Lower lobe of right lung (tissue), 2 donors: ENCODE measurements at regions not wholly inside any gene's neighbourhood (a gene's known extent, or its start where the extent isn't known, plus 50 kb on each side); places are given as distances from the start of the nearest gene placed in this dataset.
A peak's percentile ranks its signal among the peaks of the same experiment; 100 is the strongest.

Source experiments
- ATAC-seq, 2 donors: fragments of 200-7000 bp; cut with Tn5 transposase; one replicate each; pipeline ENCODE4 v1.9.1; 2020 to 2022; ENCODE audit warnings: mild to moderate bottlenecking in 2 of 2, moderate library complexity in 2 of 2
- DNase-seq: peaks from one replicate; pipeline ENCODE4 v3.0.0-alpha.2; 2020
- H3K27ac ChIP-seq: fragments of 200-600 bp; one replicate; pipeline ENCODE4 v1.8.0; 2022
- H3K27me3 ChIP-seq: fragments of 200-600 bp; one replicate; pipeline ENCODE4 v1.8.0; 2022; ENCODE audit warnings: low read depth
- H3K36me3 ChIP-seq: fragments of 200-600 bp; one replicate; pipeline ENCODE4 v1.8.0; 2022; ENCODE audit warnings: mild to moderate bottlenecking
- H3K4me1 ChIP-seq: fragments of 200-600 bp; one replicate; pipeline ENCODE4 v1.8.0; 2022
- H3K4me3 ChIP-seq: fragments of 200-600 bp; one replicate; pipeline ENCODE4 v1.8.0; 2022; ENCODE audit warnings: mild to moderate bottlenecking
- H3K9me3 ChIP-seq: fragments of 200-600 bp; one replicate; pipeline ENCODE4 v1.8.0; 2022
- intact Hi-C: fragments of 100-400 bp; cut with DNase I; formaldehyde crosslinking; loops from one replicate; pipeline ENCODE4 v1.11.0; 2022
- TF ChIP-seq, protein P1 (sequence below): fragments of 200-600 bp; IDR thresholded peaks from one replicate; pipeline ENCODE4 v1.8.0; 2022; ENCODE audit warnings: antibody characterized with exemption, mild to moderate bottlenecking
- donor health status: DM: no; HTN: yes; CAD: no; lungs with severe emphysema.

DNA sequence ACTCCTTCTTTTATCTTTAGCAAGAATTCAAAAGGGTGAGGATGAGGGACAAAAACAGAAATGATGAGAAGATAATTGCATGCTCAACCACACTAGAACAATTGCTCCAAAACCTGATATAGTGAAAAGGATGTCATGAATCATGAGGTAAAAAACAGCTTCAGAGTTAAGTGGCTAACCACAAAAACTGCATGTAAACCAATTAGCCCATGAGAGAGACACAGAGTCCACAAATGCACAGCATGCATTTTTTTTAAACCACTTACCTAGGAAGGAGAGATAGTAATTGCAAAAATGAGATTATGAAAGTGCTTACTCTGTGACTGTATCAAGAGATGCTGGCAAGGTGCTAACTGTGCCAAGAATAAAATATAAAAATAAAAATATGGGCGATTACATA, 132.9 kb downstream of the MBL2 start:
- no peaks in the 10 kb centered on the region for H3K36me3 ChIP-seq
- H3K4me1 ChIP-seq, result no peaks in the 10 kb centered on the region
- ATAC-seq, result no peak
- TF ChIP-seq, protein P1, sequence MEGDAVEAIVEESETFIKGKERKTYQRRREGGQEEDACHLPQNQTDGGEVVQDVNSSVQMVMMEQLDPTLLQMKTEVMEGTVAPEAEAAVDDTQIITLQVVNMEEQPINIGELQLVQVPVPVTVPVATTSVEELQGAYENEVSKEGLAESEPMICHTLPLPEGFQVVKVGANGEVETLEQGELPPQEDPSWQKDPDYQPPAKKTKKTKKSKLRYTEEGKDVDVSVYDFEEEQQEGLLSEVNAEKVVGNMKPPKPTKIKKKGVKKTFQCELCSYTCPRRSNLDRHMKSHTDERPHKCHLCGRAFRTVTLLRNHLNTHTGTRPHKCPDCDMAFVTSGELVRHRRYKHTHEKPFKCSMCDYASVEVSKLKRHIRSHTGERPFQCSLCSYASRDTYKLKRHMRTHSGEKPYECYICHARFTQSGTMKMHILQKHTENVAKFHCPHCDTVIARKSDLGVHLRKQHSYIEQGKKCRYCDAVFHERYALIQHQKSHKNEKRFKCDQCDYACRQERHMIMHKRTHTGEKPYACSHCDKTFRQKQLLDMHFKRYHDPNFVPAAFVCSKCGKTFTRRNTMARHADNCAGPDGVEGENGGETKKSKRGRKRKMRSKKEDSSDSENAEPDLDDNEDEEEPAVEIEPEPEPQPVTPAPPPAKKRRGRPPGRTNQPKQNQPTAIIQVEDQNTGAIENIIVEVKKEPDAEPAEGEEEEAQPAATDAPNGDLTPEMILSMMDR, result no peak
- H3K4me3 ChIP-seq, result no peak overlapping the region
- H3K27me3 ChIP-seq, result no peaks in the 10 kb centered on the region
- H3K9me3 ChIP-seq, result peaks cover 4% of the 10 kb centered on the region
- no peak overlapping the region for H3K27ac ChIP-seq
- intact Hi-C loops, result no loop called here
- DNase-seq, result no peak

DNA sequence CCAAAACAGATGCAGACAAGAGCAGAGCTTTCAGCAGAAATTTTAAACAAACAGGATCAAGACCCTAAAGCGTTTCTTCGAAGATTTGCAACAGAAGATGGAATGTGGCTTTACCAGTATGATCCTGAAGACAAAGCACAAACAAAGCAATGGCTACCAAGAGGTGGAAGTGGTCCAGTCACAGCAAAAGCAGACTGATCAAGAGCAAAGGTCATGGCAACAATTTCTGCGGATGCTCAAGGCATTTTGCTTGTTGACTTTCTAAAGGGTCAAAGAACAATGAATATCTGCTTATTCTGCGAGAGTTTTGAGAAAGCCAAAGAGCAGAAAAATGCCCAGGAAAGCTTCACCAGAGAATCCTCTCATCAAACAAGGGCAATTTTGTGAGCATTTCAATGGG, 130.4 kb downstream of the MBL2 start:
- Histone ChIP-seq H3K27ac (no peak overlapping the region), H3K4me3 (no peak overlapping the region), H3K27me3 (no peaks in the 10 kb centered on the region), H3K36me3 (no peaks in the 10 kb centered on the region), H3K9me3 (no peaks in the 10 kb centered on the region), H3K4me1 (no peaks in the 10 kb centered on the region)
- ATAC-seq (no peak), DNase-seq (no peak)
- intact Hi-C loops, result no loop called here
- TF ChIP-seq, protein P1, result no peak

DNA sequence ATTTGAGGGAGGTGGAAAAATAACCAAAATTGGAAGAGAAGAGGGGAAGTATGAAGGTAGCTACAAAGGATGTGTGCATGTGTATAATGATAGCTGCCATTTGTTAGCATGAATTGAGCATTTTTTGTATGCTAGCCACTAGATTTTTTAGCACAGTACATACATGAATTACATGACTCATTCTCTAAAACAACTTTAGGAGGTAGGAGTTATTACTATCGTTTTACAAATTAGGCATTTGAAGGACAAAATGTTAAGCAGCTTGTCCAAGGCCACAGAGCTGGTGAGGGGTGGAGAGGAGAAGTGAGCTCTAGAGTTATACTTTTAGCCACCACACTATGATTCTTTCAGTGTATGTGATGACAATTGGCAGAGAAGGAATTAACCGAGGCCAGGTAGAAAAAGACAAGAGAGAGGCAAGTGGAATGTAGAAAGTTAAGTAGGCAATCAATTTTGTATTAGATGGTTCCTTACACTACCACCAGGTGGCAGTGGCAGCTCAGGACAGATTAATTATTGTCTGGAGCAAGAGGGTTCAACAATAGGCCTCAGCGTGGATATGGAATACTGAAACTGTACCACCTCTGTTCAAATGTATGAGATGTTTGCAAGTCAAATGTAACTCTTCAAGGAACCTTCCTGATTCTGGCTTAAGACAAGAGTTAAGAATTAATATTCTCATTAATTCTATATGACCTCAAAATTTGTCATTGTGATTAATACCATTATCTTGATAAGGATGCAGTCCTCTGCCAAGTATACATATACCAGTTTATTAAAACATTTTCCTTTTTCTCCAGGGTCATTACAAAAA, 128.0 kb downstream of the MBL2 start:
- ATAC-seq (peak; percentile 72 to 75), DNase-seq (no peak)
- Histone ChIP-seq H3K4me1 (no peaks in the 10 kb centered on the region), H3K27me3 (no peaks in the 10 kb centered on the region), H3K4me3 (no peak overlapping the region), H3K27ac (no peak overlapping the region), H3K36me3 (no peaks in the 10 kb centered on the region), H3K9me3 (no peaks in the 10 kb centered on the region)
- TF ChIP-seq, protein P1, result peak; percentile 71
- intact Hi-C loops, result no loop called here

DNA sequence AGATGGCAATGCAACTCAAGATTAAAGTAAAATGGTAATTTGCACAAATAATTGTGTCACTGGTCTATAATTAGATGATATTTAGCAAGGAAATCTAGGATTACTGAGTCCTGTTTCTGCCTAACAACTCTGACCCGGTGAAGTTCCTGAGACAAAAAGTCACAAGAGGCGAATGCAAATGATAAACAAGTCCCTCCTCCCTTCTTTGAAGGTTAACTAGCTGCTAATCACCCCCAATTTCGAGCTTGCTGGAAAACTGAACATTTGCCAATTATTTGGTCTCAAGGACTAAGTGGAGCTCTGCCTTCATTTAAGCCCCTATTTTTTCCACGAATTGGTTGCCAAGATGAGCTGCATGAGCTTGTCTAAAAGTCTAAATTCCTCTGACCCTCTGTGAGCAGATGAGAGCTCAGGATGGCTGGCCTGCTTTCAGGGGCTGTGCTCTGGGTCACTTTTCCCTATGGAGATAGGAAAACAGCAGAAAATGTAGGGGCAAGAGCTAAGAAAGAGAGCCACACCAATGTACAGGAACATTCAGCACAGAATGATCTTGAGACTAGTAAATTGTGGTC, 127.3 kb downstream of the MBL2 start:
- no peak for DNase-seq
- intact Hi-C loops, result no loop called here
- Histone ChIP-seq H3K9me3 (no peaks in the 10 kb centered on the region), H3K36me3 (no peaks in the 10 kb centered on the region), H3K4me1 (no peaks in the 10 kb centered on the region), H3K4me3 (no peak overlapping the region), H3K27me3 (no peaks in the 10 kb centered on the region), H3K27ac (no peak overlapping the region)
- ATAC-seq, result no peak
- TF ChIP-seq, protein P1, result no peak

DNA sequence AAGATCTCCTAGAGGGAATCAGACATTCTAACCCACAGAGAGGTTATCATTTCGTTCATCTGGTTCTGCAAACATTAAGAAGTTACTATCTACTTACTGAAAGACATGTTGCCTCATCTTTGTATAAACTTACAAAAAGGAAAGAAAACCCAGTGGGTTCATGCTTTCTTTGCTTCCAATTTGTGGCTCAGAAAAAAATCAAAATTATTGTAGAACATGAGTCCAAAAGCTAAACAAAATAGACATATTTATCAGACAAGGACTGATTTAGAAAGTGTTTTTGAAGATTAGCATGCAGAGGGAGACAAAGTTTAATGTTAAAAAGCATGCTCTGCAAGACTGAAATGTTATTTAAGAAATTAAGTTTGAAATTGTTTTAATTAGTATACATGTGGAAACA, 123.1 kb downstream of the MBL2 start:
- intact Hi-C loops, result no loop called here
- TF ChIP-seq, protein P1, result no peak
- Histone ChIP-seq H3K4me1 (peaks cover 16% of the 10 kb centered on the region), H3K9me3 (no peaks in the 10 kb centered on the region), H3K27ac (no peak overlapping the region), H3K27me3 (no peaks in the 10 kb centered on the region), H3K36me3 (no peaks in the 10 kb centered on the region), H3K4me3 (no peak overlapping the region)
- ATAC-seq, result no peak
- DNase-seq, result no peak
